CD14-positive monocyte (primary cell): ENCODE measurements at regions not wholly inside any gene's neighbourhood (a gene's known extent, or its start where the extent isn't known, plus 50 kb on each side); places are given as distances from the start of the nearest gene placed in this dataset.

Experiments used
- DNase-seq, 3 donors: peaks; one replicate each; pipeline ENCODE4 v3.0.0-alpha.2; 2011 to 2022
- H2AFZ ChIP-seq: 2 replicates; pipeline ENCODE4 v1.6.0; 2012; ENCODE audit warnings: mild to moderate bottlenecking, low read depth, low read length, inconsistent platforms; ENCODE audit not compliant: insufficient read depth, poor library complexity, severe bottlenecking
- H3K27ac ChIP-seq, 2 donors: 1 replicate in 1 of 2; 2 replicates in 1 of 2; pipeline ENCODE4 v1.5.1; 2012 to 2013; ENCODE audit warnings: low read length in 2 of 2, control low read depth in 1 of 2, inconsistent platforms in 1 of 2, low read depth in 1 of 2, mild to moderate bottlenecking in 1 of 2
- H3K27me3 ChIP-seq, 2 donors: one replicate each; pipeline versions ENCODE4 v1.6.0 to v1.6.1; 2011 to 2013; ENCODE audit warnings: low read length in 2 of 2; ENCODE audit not compliant: control insufficient read depth in 2 of 2, insufficient read depth in 2 of 2
- H3K36me3 ChIP-seq, 2 donors: replicated peaks in 1 of 2; 1 replicate in 1 of 2; 2 replicates in 1 of 2; pipeline versions ENCODE4 v1.5.1 to v1.6.1; 2012 to 2013; ENCODE audit warnings: low read length in 2 of 2, control low read depth in 1 of 2, inconsistent platforms in 1 of 2, mild to moderate bottlenecking in 1 of 2; ENCODE audit not compliant: insufficient read depth in 2 of 2, control insufficient read depth in 1 of 2
- H3K4me1 ChIP-seq, 2 donors: 1 replicate in 1 of 2; 2 replicates in 1 of 2; pipeline versions ENCODE4 v1.5.1 to v1.6.1; 2012 to 2013; ENCODE audit warnings: low read length in 2 of 2, control low read depth in 1 of 2, inconsistent platforms in 1 of 2, mild to moderate bottlenecking in 1 of 2, moderate library complexity in 1 of 2; ENCODE audit not compliant: insufficient read depth in 2 of 2, control insufficient read depth in 1 of 2
- H3K4me2 ChIP-seq: replicated peaks from 2 replicates; pipeline ENCODE3; 2012; ENCODE audit warnings: low read length, moderate library complexity, mild to moderate bottlenecking; ENCODE audit not compliant: poor library complexity, severe bottlenecking; ENCODE audit errors: extremely low read depth
- H3K4me3 ChIP-seq, 3 experiments: fragments of 200-600 bp in 1 of 3; sonication (generic) in 1 of 3; replicated peaks in 1 of 3; 1 replicate in 2 of 3; 2 replicates in 1 of 3; pipeline ENCODE4 v1.5.1; 2011 to 2013; ENCODE audit warnings: low read length in 3 of 3, mild to moderate bottlenecking in 3 of 3, control low read depth in 2 of 3, low read depth in 2 of 3, inconsistent platforms in 1 of 3, moderate library complexity in 1 of 3
- H3K79me2 ChIP-seq: 2 replicates; pipeline ENCODE4 v1.6.0; 2012; ENCODE audit warnings: mild to moderate bottlenecking, control low read depth, inconsistent platforms, low read length, moderate library complexity; ENCODE audit not compliant: insufficient read depth
- H3K9ac ChIP-seq: 2 replicates; pipeline ENCODE4 v1.6.0; 2017; ENCODE audit warnings: low read length, mild to moderate bottlenecking; ENCODE audit not compliant: insufficient read depth, poor library complexity, severe bottlenecking
- H3K9me3 ChIP-seq, 2 donors: replicated peaks in 1 of 2; 1 replicate in 1 of 2; 2 replicates in 1 of 2; pipeline versions ENCODE4 v1.5.1 to v1.6.1; 2012 to 2013; ENCODE audit warnings: low read length in 2 of 2, control low read depth in 1 of 2; ENCODE audit not compliant: control insufficient read depth in 1 of 2, insufficient read depth in 1 of 2
- H4K20me1 ChIP-seq: 2 replicates; pipeline ENCODE4 v1.6.0; 2012; ENCODE audit warnings: mild to moderate bottlenecking, low read length, control low read depth, moderate library complexity; ENCODE audit not compliant: insufficient read depth
- H3K27ac Mint-ChIP-seq, 7 donors: one replicate each; pipeline ENCODE4 v1.8.0; 2020; ENCODE audit warnings: mild to moderate bottlenecking in 7 of 7, mixed read lengths in 7 of 7, moderate library complexity in 6 of 7, inconsistent platforms in 2 of 7
- H3K27me3 Mint-ChIP-seq, 3 donors: one replicate each; pipeline ENCODE4 v1.8.0; 2021 to 2022; ENCODE audit warnings: low read depth in 3 of 3, mild to moderate bottlenecking in 3 of 3, mixed read lengths in 3 of 3, moderate library complexity in 3 of 3, inconsistent platforms in 1 of 3
- H3K36me3 Mint-ChIP-seq, 2 donors: one replicate each; pipeline ENCODE4 v1.8.0; 2020; ENCODE audit warnings: mixed read lengths in 2 of 2, inconsistent platforms in 1 of 2, mild to moderate bottlenecking in 1 of 2
- H3K4me1 Mint-ChIP-seq: one replicate; pipeline ENCODE4 v1.8.0; 2020; ENCODE audit warnings: mild to moderate bottlenecking, mixed read lengths
- H3K4me3 Mint-ChIP-seq, 2 donors: one replicate each; pipeline ENCODE4 v1.8.0; 2020; ENCODE audit warnings: mild to moderate bottlenecking in 2 of 2, mixed read lengths in 2 of 2, moderate library complexity in 1 of 2
- H3K9me3 Mint-ChIP-seq, 7 donors: one replicate each; pipeline ENCODE4 v1.8.0; 2020 to 2022; ENCODE audit warnings: mixed read lengths in 7 of 7, mild to moderate bottlenecking in 6 of 7, moderate library complexity in 6 of 7, inconsistent platforms in 2 of 7
- CTCF ChIP-seq: fragments of 200-600 bp; IDR thresholded peaks from one replicate; pipeline ENCODE4 v1.8.0; 2022; ENCODE audit warnings: antibody characterized with exemption, mild to moderate bottlenecking
- WGBS: methylation state at CpG from one replicate; pipeline ENCODE4 v1.1.5; 2013; ENCODE audit warnings: missing lambda C conversion rate; ENCODE audit not compliant: insufficient coverage; 5-methylcytosine and 5-hydroxymethylcytosine counted together
- intact Hi-C, 2 donors: fragments of 100-400 bp; cut with micrococcal nuclease; formaldehyde crosslinking; loops; one replicate each; pipeline versions ENCODE4 v1.15.0 to v1.15.1; 2023

GRCh38 chr7:84844771-84845170, 342.1 kb downstream of the SEMA3D start:
- H3K4me3 Mint-ChIP-seq, result no peak overlapping the region

GRCh38 chr7:84841809-84842208, 345.0 kb downstream of the SEMA3D start:
- DNase-seq, result no peak
- Histone ChIP-seq H3K9me3 (no peaks in the 10 kb centered on the region), H3K4me3 (no peak overlapping the region), H3K79me2 (no peaks in the 10 kb centered on the region), H3K9ac (no peak overlapping the region), H3K36me3 (no peaks in the 10 kb centered on the region), H3K27ac (no peak overlapping the region), H4K20me1 (no peaks in the 10 kb centered on the region), H2AFZ (no peak overlapping the region), H3K4me1 (no peaks in the 10 kb centered on the region), H3K27me3 (no peaks in the 10 kb centered on the region), H3K4me2 (no peak overlapping the region)
- peaks cover 0 to 3% (median 0%) of the 10 kb centered on the region in 7 donors for H3K9me3 Mint-ChIP-seq
- no peak overlapping the region for H3K27ac Mint-ChIP-seq
- no CpG with 5 or more reads among the region's 3 CpGs for WGBS
- TF ChIP-seq CTCF, result no peak
- intact Hi-C loops, result no loop called here
- no peaks in the 10 kb centered on the region for H3K36me3 Mint-ChIP-seq
- peaks cover 3% of the 10 kb centered on the region for H3K4me1 Mint-ChIP-seq
- no peak overlapping the region for H3K4me3 Mint-ChIP-seq
- peaks cover 0 to 1% (median 0%) of the 10 kb centered on the region in 3 donors for H3K27me3 Mint-ChIP-seq

More at GRCh38 chr7:84844771-84845170, 342.1 kb downstream of the SEMA3D start:
- Histone ChIP-seq H3K9ac (no peak overlapping the region), H2AFZ (no peak overlapping the region), H3K79me2 (no peaks in the 10 kb centered on the region), H3K4me2 (no peak overlapping the region), H3K4me3 (no peak overlapping the region), H3K27ac (no peak overlapping the region), H3K27me3 (no peaks in the 10 kb centered on the region), H4K20me1 (no peaks in the 10 kb centered on the region), H3K36me3 (no peaks in the 10 kb centered on the region), H3K9me3 (peaks cover 0 to 3% of the 10 kb centered on the region in 2 donors), H3K4me1 (no peaks in the 10 kb centered on the region)
- intact Hi-C loops, result no loop called here
- WGBS, result no CpG with 5 or more reads among the region's 1 CpG
- no peak for TF ChIP-seq CTCF
- DNase-seq, result no peak
- H3K27ac Mint-ChIP-seq, result no peak overlapping the region
- H3K9me3 Mint-ChIP-seq, result peaks cover 0 to 8% (median 4%) of the 10 kb centered on the region in 7 donors
- peaks cover 0 to 1% (median 0%) of the 10 kb centered on the region in 3 donors for H3K27me3 Mint-ChIP-seq
- no peaks in the 10 kb centered on the region for H3K36me3 Mint-ChIP-seq
- peaks cover 7% of the 10 kb centered on the region for H3K4me1 Mint-ChIP-seq
